H1 (cell line): ENCODE measurements at regions not wholly inside any gene's neighbourhood (a gene's known extent, or its start where the extent isn't known, plus 50 kb on each side); places are given as distances from the start of the nearest gene placed in this dataset.

Source experiments
- BRCA1 ChIP-seq: IDR thresholded peaks from 2 replicates; pipeline ENCODE4 v1.6.1; 2012; ENCODE audit warnings: low read depth, low read length, improper control_type of control experiment
- EP300 ChIP-seq, 2 experiments: IDR thresholded peaks; 1 replicate in 1 of 2; 2 replicates in 1 of 2; pipeline ENCODE4 v1.6.1; 2011 to 2012; ENCODE audit warnings: low read depth in 2 of 2, low read length in 2 of 2, mild to moderate bottlenecking in 2 of 2, borderline replicate concordance in 1 of 2, inconsistent platforms in 1 of 2, moderate library complexity in 1 of 2
- EZH2 ChIP-seq: fragments of 200-600 bp; sonication (generic); IDR thresholded peaks from 2 replicates; pipeline ENCODE4 v1.7.1; 2012; ENCODE audit warnings: low read depth, mild to moderate bottlenecking, moderate library complexity, low read length, inconsistent platforms; ENCODE audit not compliant: severe bottlenecking
- GABPA ChIP-seq: IDR thresholded peaks from 2 replicates; pipeline ENCODE4 v1.6.1; 2011; ENCODE audit warnings: mild to moderate bottlenecking, low read length, moderate library complexity, borderline replicate concordance; ENCODE audit not compliant: insufficient read depth
- JUN ChIP-seq: IDR thresholded peaks from 2 replicates; pipeline ENCODE4 v1.6.1; 2011; ENCODE audit warnings: low read depth, mild to moderate bottlenecking, improper control_type of control experiment, low read length
- POLR2AphosphoS5 ChIP-seq: IDR thresholded peaks from 2 replicates; pipeline ENCODE4 v1.6.1; 2011; ENCODE audit warnings: low read depth, low read length
- SAP30 ChIP-seq: fragments of 300-600 bp; sonication (generic); IDR thresholded peaks from 2 replicates; pipeline ENCODE4 v1.7.1; 2012; ENCODE audit warnings: low read length, moderate library complexity, mild to moderate bottlenecking, inconsistent platforms; ENCODE audit not compliant: insufficient read depth, insufficient replicate concordance
- SIX5 ChIP-seq: IDR thresholded peaks from 2 replicates; pipeline ENCODE4 v1.6.1; 2011; ENCODE audit warnings: mild to moderate bottlenecking, low read depth, low read length
- TF ChIP-seq, protein P1 (sequence below): IDR thresholded peaks from 2 replicates; pipeline ENCODE4 v1.6.1; 2012; ENCODE audit warnings: inconsistent platforms
- TF ChIP-seq, protein P2 (sequence below), 3 experiments: IDR thresholded peaks; 1 replicate in 2 of 3; 2 replicates in 1 of 3; pipeline versions ENCODE4 v1.5.1 to v1.6.1; 2011; ENCODE audit warnings: low read length in 3 of 3, mild to moderate bottlenecking in 3 of 3, inconsistent platforms in 2 of 3, low read depth in 1 of 3, moderate library complexity in 1 of 3; ENCODE audit not compliant: insufficient read depth in 1 of 3; ENCODE audit errors: control extremely low read depth in 1 of 3

DNA sequence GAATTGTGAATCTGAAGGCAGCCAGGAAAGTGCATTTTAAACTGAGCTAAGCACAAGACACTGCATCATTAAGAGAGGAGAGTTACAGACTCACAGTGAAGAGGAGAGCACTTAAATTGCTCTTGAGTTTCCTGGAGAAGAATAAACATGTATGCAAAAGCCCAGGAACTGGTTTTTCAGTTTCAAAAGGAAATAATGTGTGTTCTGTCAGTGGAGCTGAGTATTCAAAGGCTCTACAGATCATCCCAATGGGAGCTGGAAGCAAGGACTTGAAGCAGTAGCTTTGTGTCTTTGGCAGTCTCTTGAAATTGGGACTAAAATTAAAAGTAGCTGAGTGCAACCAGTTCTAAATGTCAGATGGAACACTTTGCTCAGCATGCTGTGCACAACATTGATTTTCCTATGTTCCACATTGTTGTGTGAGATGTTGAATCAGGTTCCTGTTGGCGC, 147.5 kb upstream of the ANK2 start:
- TF ChIP-seq, protein P1, sequence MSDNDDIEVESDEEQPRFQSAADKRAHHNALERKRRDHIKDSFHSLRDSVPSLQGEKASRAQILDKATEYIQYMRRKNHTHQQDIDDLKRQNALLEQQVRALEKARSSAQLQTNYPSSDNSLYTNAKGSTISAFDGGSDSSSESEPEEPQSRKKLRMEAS, result no peak
- TF ChIP-seq EZH2 (no peak), POLR2AphosphoS5 (no peak), JUN (no peak), SAP30 (no peak), GABPA (no peak), SIX5 (no peak), EP300 (IDR thresholded peaks at IDR 0.05; ENCODE audit: borderline replicate concordance in 1 of 2, low read depth in 2 of 2, low read length in 2 of 2) (no peak), BRCA1 (no peak)
- TF ChIP-seq, protein P2, sequence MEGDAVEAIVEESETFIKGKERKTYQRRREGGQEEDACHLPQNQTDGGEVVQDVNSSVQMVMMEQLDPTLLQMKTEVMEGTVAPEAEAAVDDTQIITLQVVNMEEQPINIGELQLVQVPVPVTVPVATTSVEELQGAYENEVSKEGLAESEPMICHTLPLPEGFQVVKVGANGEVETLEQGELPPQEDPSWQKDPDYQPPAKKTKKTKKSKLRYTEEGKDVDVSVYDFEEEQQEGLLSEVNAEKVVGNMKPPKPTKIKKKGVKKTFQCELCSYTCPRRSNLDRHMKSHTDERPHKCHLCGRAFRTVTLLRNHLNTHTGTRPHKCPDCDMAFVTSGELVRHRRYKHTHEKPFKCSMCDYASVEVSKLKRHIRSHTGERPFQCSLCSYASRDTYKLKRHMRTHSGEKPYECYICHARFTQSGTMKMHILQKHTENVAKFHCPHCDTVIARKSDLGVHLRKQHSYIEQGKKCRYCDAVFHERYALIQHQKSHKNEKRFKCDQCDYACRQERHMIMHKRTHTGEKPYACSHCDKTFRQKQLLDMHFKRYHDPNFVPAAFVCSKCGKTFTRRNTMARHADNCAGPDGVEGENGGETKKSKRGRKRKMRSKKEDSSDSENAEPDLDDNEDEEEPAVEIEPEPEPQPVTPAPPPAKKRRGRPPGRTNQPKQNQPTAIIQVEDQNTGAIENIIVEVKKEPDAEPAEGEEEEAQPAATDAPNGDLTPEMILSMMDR (IDR thresholded peaks at IDR 0.05; ENCODE audit: control extremely low read depth in 1 of 3, insufficient read depth in 1 of 3, low read depth in 1 of 3, low read length in 3 of 3), result no peak
